Gastrocnemius medialis (tissue), 4 donors: ENCODE measurements at regions not wholly inside any gene's neighbourhood (a gene's known extent, or its start where the extent isn't known, plus 50 kb on each side); places are given as distances from the start of the nearest gene placed in this dataset.

Experiments used
- POLR2A ChIP-seq, 2 donors: fragments of 450-650 bp; IDR thresholded peaks; one replicate each; pipeline ENCODE4 v1.6.1; 2017; ENCODE audit warnings: antibody characterized with exemption in 2 of 2, mild to moderate bottlenecking in 2 of 2, moderate library complexity in 2 of 2
- TF ChIP-seq, protein P1 (sequence below), 5 experiments: fragments of 450-650 bp in 3 of 5; fragments of 200-600 bp in 2 of 5; sonication (generic) in 2 of 5; IDR thresholded peaks in 4 of 5; conservative IDR thresholded peaks in 1 of 5; 1 replicate in 4 of 5; 2 replicates in 1 of 5; pipeline ENCODE4 v1.5.1; 2016 to 2019; ENCODE audit warnings: antibody characterized with exemption in 5 of 5, mild to moderate bottlenecking in 3 of 5, moderate library complexity in 3 of 5

DNA sequence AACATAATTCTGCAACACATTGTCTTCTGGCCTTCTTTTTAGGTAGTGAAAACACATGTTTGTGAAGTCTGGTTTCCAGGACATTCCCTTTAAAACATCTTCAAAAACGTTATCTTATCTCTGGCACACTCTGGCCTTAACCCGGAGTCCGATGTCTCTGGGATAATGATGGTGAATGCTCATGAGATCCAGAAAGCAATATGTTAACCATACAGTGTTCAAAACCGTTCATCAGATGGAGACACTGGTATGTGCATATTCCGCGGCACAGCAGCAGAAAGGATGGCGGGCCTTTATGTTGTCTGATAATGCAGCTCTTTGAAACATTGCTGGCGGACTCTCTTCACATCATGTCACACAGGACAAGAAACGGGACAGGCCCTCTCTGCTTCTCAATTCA, 605.2 kb downstream of the CCDC171 start:
- TF ChIP-seq, protein P1, sequence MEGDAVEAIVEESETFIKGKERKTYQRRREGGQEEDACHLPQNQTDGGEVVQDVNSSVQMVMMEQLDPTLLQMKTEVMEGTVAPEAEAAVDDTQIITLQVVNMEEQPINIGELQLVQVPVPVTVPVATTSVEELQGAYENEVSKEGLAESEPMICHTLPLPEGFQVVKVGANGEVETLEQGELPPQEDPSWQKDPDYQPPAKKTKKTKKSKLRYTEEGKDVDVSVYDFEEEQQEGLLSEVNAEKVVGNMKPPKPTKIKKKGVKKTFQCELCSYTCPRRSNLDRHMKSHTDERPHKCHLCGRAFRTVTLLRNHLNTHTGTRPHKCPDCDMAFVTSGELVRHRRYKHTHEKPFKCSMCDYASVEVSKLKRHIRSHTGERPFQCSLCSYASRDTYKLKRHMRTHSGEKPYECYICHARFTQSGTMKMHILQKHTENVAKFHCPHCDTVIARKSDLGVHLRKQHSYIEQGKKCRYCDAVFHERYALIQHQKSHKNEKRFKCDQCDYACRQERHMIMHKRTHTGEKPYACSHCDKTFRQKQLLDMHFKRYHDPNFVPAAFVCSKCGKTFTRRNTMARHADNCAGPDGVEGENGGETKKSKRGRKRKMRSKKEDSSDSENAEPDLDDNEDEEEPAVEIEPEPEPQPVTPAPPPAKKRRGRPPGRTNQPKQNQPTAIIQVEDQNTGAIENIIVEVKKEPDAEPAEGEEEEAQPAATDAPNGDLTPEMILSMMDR (IDR thresholded peaks at IDR 0.05 in 4 of 5, conservative IDR thresholded peaks at IDR 0.05 in 1 of 5), result no peak
- no peak for TF ChIP-seq POLR2A (IDR thresholded peaks at IDR 0.05)
